ENCODE measurements at regions not wholly inside any gene's neighbourhood (a gene's known extent, or its start where the extent isn't known, plus 50 kb on each side); places are given as distances from the start of the nearest gene placed in this dataset.

- no peaks in the 10 kb centered on the region for H3K36me3 ChIP-seq (ENCODE audit: control insufficient read depth in 2 of 2, insufficient read depth in 2 of 2, low read length in 1 of 2)
- no peaks in the 10 kb centered on the region for H3K9me3 ChIP-seq (ENCODE audit: control insufficient read depth in 2 of 2, insufficient read depth in 1 of 2, low read depth in 1 of 2, low read length in 1 of 2)
- 68 to 77% methylated on average over 1 of the region's 1 CpG for WGBS, 2 donors
- no peaks in the 10 kb centered on the region for H3K4me1 ChIP-seq (ENCODE audit: control insufficient read depth in 2 of 2, insufficient read depth in 2 of 2, low read length in 1 of 2)
- H3K27ac ChIP-seq (ENCODE audit: low read depth in 2 of 2, low read length in 1 of 2) = no peak overlapping the region
- H3K4me3 ChIP-seq (ENCODE audit: low read depth in 1 of 2, low read length in 2 of 2) = no peak overlapping the region
- H3K27me3 ChIP-seq (ENCODE audit: control insufficient read depth in 1 of 2, insufficient read depth in 2 of 2, low read length in 2 of 2) = no peaks in the 10 kb centered on the region
Observed at GRCh38 chr6:82056567-82056966, 191.0 kb downstream of the IBTK start.

GRCh38 chr6:82045965-82046756 is 201.4 kb downstream of the IBTK start:
- H3K27me3 ChIP-seq (ENCODE audit: control insufficient read depth in 1 of 2, insufficient read depth in 2 of 2, low read length in 2 of 2) = no peaks in the 10 kb centered on the region
- no peaks in the 10 kb centered on the region for H3K36me3 ChIP-seq (ENCODE audit: control insufficient read depth in 2 of 2, insufficient read depth in 2 of 2, low read length in 1 of 2)
- H3K4me3 ChIP-seq (ENCODE audit: low read depth in 1 of 2, low read length in 2 of 2) = no peak overlapping the region
- H3K27ac ChIP-seq (ENCODE audit: low read depth in 2 of 2, low read length in 1 of 2) = no peak overlapping the region
- WGBS, 2 donors = 83 to 89% methylated on average over 6 of the region's 6 CpGs
- no peaks in the 10 kb centered on the region for H3K9me3 ChIP-seq (ENCODE audit: control insufficient read depth in 2 of 2, insufficient read depth in 1 of 2, low read depth in 1 of 2, low read length in 1 of 2)
- H3K4me1 ChIP-seq (ENCODE audit: control insufficient read depth in 2 of 2, insufficient read depth in 2 of 2, low read length in 1 of 2) = no peaks in the 10 kb centered on the region

GRCh38 chr6:82040405-82041221 is 206.9 kb downstream of the IBTK start:
- Histone ChIP-seq H3K4me3 (ENCODE audit: low read depth in 1 of 2, low read length in 2 of 2) (no peak overlapping the region), H3K27ac (ENCODE audit: low read depth in 2 of 2, low read length in 1 of 2) (no peak overlapping the region), H3K36me3 (ENCODE audit: control insufficient read depth in 2 of 2, insufficient read depth in 2 of 2, low read length in 1 of 2) (no peaks in the 10 kb centered on the region), H3K27me3 (ENCODE audit: control insufficient read depth in 1 of 2, insufficient read depth in 2 of 2, low read length in 2 of 2) (no peaks in the 10 kb centered on the region), H3K9me3 (ENCODE audit: control insufficient read depth in 2 of 2, insufficient read depth in 1 of 2, low read depth in 1 of 2, low read length in 1 of 2) (no peaks in the 10 kb centered on the region), H3K4me1 (ENCODE audit: control insufficient read depth in 2 of 2, insufficient read depth in 2 of 2, low read length in 1 of 2) (no peaks in the 10 kb centered on the region)
- 46 to 48% methylated on average over 4 of the region's 4 CpGs for WGBS, 2 donors

- Histone ChIP-seq H3K4me3 (ENCODE audit: low read depth in 1 of 2, low read length in 2 of 2) (no peak overlapping the region), H3K27ac (ENCODE audit: low read depth in 2 of 2, low read length in 1 of 2) (no peak overlapping the region), H3K9me3 (ENCODE audit: control insufficient read depth in 2 of 2, insufficient read depth in 1 of 2, low read depth in 1 of 2, low read length in 1 of 2) (no peaks in the 10 kb centered on the region), H3K27me3 (ENCODE audit: control insufficient read depth in 1 of 2, insufficient read depth in 2 of 2, low read length in 2 of 2) (no peaks in the 10 kb centered on the region), H3K36me3 (ENCODE audit: control insufficient read depth in 2 of 2, insufficient read depth in 2 of 2, low read length in 1 of 2) (no peaks in the 10 kb centered on the region), H3K4me1 (ENCODE audit: control insufficient read depth in 2 of 2, insufficient read depth in 2 of 2, low read length in 1 of 2) (no peaks in the 10 kb centered on the region)
- 82 to 84% methylated on average over 5 of the region's 5 CpGs for WGBS, 2 donors
Observed at GRCh38 chr6:82038631-82039030, 208.9 kb downstream of the IBTK start.

- Histone ChIP-seq H3K27me3 (ENCODE audit: control insufficient read depth in 1 of 2, insufficient read depth in 2 of 2, low read length in 2 of 2) (no peaks in the 10 kb centered on the region), H3K4me1 (ENCODE audit: control insufficient read depth in 2 of 2, insufficient read depth in 2 of 2, low read length in 1 of 2) (no peaks in the 10 kb centered on the region), H3K4me3 (ENCODE audit: low read depth in 1 of 2, low read length in 2 of 2) (no peak overlapping the region), H3K9me3 (ENCODE audit: control insufficient read depth in 2 of 2, insufficient read depth in 1 of 2, low read depth in 1 of 2, low read length in 1 of 2) (no peaks in the 10 kb centered on the region), H3K27ac (ENCODE audit: low read depth in 2 of 2, low read length in 1 of 2) (no peak overlapping the region), H3K36me3 (ENCODE audit: control insufficient read depth in 2 of 2, insufficient read depth in 2 of 2, low read length in 1 of 2) (no peaks in the 10 kb centered on the region)
- WGBS, 2 donors = 79 to 88% methylated on average over 2 of the region's 2 CpGs
Observed at GRCh38 chr6:82035526-82035925, 212.0 kb downstream of the IBTK start.

GRCh38 chr6:82033631-82034211 is 213.8 kb downstream of the IBTK start:
- no peak overlapping the region for H3K27ac ChIP-seq (ENCODE audit: low read depth in 2 of 2, low read length in 1 of 2)

GRCh38 chr6:82032444-82032843 is 215.1 kb downstream of the IBTK start:
- Histone ChIP-seq H3K36me3 (ENCODE audit: control insufficient read depth in 2 of 2, insufficient read depth in 2 of 2, low read length in 1 of 2) (no peaks in the 10 kb centered on the region), H3K27ac (ENCODE audit: low read depth in 2 of 2, low read length in 1 of 2) (no peak overlapping the region), H3K4me1 (ENCODE audit: control insufficient read depth in 2 of 2, insufficient read depth in 2 of 2, low read length in 1 of 2) (no peaks in the 10 kb centered on the region), H3K27me3 (ENCODE audit: control insufficient read depth in 1 of 2, insufficient read depth in 2 of 2, low read length in 2 of 2) (no peaks in the 10 kb centered on the region), H3K4me3 (ENCODE audit: low read depth in 1 of 2, low read length in 2 of 2) (no peak overlapping the region), H3K9me3 (ENCODE audit: control insufficient read depth in 2 of 2, insufficient read depth in 1 of 2, low read depth in 1 of 2, low read length in 1 of 2) (no peaks in the 10 kb centered on the region)

More at GRCh38 chr6:82033631-82034211, 213.8 kb downstream of the IBTK start:
- Histone ChIP-seq H3K36me3 (ENCODE audit: control insufficient read depth in 2 of 2, insufficient read depth in 2 of 2, low read length in 1 of 2) (no peaks in the 10 kb centered on the region), H3K27me3 (ENCODE audit: control insufficient read depth in 1 of 2, insufficient read depth in 2 of 2, low read length in 2 of 2) (no peaks in the 10 kb centered on the region), H3K4me3 (ENCODE audit: low read depth in 1 of 2, low read length in 2 of 2) (no peak overlapping the region), H3K9me3 (ENCODE audit: control insufficient read depth in 2 of 2, insufficient read depth in 1 of 2, low read depth in 1 of 2, low read length in 1 of 2) (no peaks in the 10 kb centered on the region), H3K4me1 (ENCODE audit: control insufficient read depth in 2 of 2, insufficient read depth in 2 of 2, low read length in 1 of 2) (no peaks in the 10 kb centered on the region)
- WGBS, 2 donors = 62 to 63% methylated on average over 3 of the region's 3 CpGs

GRCh38 chr6:82030761-82031503 is 216.6 kb downstream of the IBTK start:
- Histone ChIP-seq H3K9me3 (ENCODE audit: control insufficient read depth in 2 of 2, insufficient read depth in 1 of 2, low read depth in 1 of 2, low read length in 1 of 2) (no peaks in the 10 kb centered on the region), H3K27ac (ENCODE audit: low read depth in 2 of 2, low read length in 1 of 2) (no peak overlapping the region), H3K36me3 (ENCODE audit: control insufficient read depth in 2 of 2, insufficient read depth in 2 of 2, low read length in 1 of 2) (no peaks in the 10 kb centered on the region), H3K27me3 (ENCODE audit: control insufficient read depth in 1 of 2, insufficient read depth in 2 of 2, low read length in 2 of 2) (no peaks in the 10 kb centered on the region), H3K4me3 (ENCODE audit: low read depth in 1 of 2, low read length in 2 of 2) (no peak overlapping the region), H3K4me1 (ENCODE audit: control insufficient read depth in 2 of 2, insufficient read depth in 2 of 2, low read length in 1 of 2) (no peaks in the 10 kb centered on the region)
- 40 to 51% methylated on average over 2 of the region's 2 CpGs for WGBS, 2 donors

- Histone ChIP-seq H3K36me3 (ENCODE audit: control insufficient read depth in 2 of 2, insufficient read depth in 2 of 2, low read length in 1 of 2) (no peaks in the 10 kb centered on the region), H3K4me3 (ENCODE audit: low read depth in 1 of 2, low read length in 2 of 2) (no peak overlapping the region), H3K4me1 (ENCODE audit: control insufficient read depth in 2 of 2, insufficient read depth in 2 of 2, low read length in 1 of 2) (no peaks in the 10 kb centered on the region), H3K9me3 (ENCODE audit: control insufficient read depth in 2 of 2, insufficient read depth in 1 of 2, low read depth in 1 of 2, low read length in 1 of 2) (no peaks in the 10 kb centered on the region), H3K27me3 (ENCODE audit: control insufficient read depth in 1 of 2, insufficient read depth in 2 of 2, low read length in 2 of 2) (no peaks in the 10 kb centered on the region), H3K27ac (ENCODE audit: low read depth in 2 of 2, low read length in 1 of 2) (no peak overlapping the region)
- WGBS, 2 donors = 35 to 59% methylated on average over 2 of the region's 2 CpGs
Observed at GRCh38 chr6:82030301-82030700, 217.2 kb downstream of the IBTK start.
